Cardiac septum (tissue), 1 donor: ENCODE measurements at regions not wholly inside any gene's neighbourhood (a gene's known extent, or its start where the extent isn't known, plus 50 kb on each side); places are given as distances from the start of the nearest gene placed in this dataset.
"Not testable (repeated sequence)": the region's sequence is repeated elsewhere in the genome, so short reads cannot be mapped to it uniquely, and the experiment has no call there.

Experiments
- DNase-seq: peaks from one replicate; pipeline ENCODE4 v3.0.0-alpha.2; 2020; ENCODE audit warnings: low spot score
- intact Hi-C: fragments of 100-400 bp; cut with DNase I; formaldehyde crosslinking; loops from one replicate; pipeline ENCODE4 v1.14.0; 2022
- donor health status: DM: no; HTN: no; CAD: no.

DNA sequence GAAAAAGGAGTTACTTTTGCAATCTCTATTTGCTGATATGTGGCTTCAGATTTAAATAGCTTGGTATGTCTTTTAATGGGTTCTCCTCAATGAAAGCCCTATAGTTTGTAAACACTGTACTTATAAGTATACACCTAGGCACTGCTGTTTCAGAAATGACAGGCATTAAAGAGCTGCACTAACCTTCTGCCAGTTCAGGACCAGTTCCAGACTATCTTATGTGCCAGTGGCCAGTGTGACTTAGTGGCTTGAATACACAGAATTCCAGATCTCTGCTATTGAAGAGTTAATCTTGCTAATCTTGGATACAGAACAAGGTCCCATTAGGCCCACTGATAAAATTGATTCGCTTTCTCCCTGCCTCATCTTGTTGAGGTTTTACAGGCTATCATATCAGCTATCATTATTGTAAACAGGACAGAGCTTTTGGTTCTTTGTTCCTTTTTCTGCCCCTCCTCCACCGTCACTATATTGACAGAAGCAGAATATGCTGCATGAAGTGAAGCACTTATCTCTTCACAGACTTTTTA lies 337.5 kb downstream of the LRRIQ3 start:
- intact Hi-C loops = no loop called here
- DNase-seq = no peak

DNA sequence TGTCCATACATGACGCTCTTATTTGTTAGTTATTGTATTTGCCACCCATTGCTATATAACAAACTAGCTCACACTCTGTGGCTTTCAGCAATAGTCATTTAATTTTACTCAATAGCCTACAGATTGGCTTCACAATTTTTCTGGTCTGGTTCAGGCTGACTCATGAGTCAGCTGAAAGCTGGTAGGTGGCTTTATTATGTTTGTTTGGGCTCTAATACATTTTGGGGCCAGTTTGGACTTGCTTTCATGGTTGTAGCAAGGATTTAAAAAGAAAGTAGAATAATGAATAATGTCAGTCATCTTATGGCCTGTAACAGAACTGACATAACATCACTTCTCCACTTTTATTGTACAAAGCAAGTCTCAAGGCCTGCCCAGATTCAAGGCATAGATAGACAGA lies 338.7 kb downstream of the LRRIQ3 start:
- intact Hi-C loops = no loop called here
- no peak for DNase-seq

- intact Hi-C loops = no loop called here
- no peak for DNase-seq
These were observed 343.4 kb downstream of the LRRIQ3 start for GRCh38 chr1:73854527-73854926.

DNA sequence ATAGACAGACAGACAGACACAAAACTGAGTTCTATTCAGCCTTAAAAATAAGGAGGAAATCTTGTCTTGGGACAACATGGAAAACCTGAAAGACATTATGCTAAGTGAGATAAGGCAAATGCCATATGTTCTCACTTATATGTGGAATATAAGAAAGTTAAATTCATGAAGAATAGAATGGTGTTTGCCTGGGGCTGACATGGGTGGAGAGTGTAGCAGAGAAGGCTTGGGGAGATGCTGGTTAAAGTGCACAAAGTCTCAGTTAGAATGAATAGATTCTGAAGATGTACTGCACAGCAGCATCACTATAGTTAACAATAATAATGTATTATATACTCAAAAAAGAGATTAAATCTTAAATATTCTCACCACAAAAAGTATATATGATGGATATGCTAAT lies 355.5 kb downstream of the LRRIQ3 start:
- intact Hi-C loops = no loop called here
- DNase-seq = no peak

GRCh38 chr1:73839922-73840321 lies 358.1 kb downstream of the LRRIQ3 start:
- no peak for DNase-seq
- intact Hi-C loops = no loop called here

DNA sequence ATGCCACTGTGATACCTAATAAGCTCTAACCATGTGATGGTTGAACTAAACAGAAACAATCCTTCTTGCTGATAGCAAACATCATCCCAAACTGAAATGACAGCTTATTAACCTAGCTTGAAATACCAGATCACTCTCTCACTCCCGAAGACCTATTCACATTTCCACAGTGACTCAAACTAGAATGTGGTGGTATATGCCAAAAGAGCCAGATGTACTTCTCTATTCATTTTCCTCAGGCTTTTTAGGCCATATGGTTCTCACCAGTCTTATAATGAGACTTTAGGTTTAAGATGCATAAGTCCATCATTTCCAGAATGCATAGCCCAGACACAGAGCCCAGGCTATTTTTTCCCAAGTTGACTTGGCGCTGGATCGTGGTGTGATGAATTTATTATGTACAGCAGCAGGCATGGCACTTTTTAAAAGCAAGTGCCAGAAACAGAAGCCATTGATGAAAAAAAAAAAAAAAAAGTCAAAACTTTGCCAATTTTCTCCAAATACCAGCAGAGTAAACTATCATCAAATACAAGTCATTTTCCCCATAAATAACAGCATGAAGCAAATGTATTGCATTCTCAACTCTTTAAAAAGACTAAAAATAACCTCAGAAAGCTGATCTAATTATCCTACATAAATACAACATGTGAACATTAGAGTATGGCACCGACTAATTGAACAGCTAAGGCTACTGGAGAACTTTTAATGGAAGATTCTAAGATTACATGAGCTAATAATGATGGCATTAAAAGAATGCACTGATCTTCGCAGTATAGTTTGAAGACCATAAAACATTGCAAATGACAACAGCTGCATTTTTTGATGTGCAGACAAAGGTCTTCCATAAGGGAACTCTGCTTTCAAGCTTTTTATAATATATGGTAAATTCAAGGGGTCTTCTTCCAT lies 365.4 kb downstream of the LRRIQ3 start:
- DNase-seq = no peak
- intact Hi-C loops = no loop called here

GRCh38 chr1:73827283-73827682 lies 370.7 kb downstream of the LRRIQ3 start:
- DNase-seq, intact Hi-C loops: not testable (repeated sequence)

DNA sequence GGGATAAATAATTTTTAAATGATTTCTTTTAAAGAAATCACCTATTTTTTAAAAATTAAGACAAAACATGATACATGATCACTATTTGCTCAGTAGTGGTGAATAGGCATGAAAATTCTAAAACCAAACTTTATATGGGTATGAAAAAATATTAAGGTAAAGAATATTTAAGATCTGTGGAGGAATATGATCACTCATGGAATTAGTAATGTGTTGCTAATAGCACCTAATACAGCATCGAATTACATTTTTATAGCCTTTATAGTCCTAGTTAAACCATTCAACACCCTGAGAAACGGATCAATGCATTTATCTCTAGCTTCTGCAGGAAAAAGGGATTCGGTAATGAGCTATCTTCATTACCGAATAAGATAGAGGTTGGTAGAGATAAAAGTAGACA lies 373.9 kb downstream of the LRRIQ3 start:
- intact Hi-C loops = no loop called here
- no peak for DNase-seq

DNA sequence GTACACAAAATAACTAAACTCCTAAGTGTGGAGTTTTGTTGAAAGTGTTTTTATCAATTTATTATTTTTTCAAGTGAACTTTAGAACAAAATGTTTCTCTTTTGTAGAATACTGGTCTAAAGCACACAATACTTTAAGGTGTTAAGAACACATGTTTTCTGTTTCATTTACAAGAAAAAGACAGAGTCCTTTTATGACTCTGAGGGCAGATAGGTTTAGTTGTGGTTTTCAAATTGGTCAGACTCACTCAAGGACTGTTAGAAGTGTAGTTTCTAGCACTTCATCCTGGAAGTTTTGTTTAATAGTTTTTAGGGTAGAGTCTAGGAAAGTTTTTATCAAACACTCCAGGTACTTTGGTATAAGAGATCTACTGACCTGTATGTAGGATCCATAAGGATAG lies 376.5 kb downstream of the LRRIQ3 start:
- DNase-seq = no peak
- intact Hi-C loops = no loop called here

DNA sequence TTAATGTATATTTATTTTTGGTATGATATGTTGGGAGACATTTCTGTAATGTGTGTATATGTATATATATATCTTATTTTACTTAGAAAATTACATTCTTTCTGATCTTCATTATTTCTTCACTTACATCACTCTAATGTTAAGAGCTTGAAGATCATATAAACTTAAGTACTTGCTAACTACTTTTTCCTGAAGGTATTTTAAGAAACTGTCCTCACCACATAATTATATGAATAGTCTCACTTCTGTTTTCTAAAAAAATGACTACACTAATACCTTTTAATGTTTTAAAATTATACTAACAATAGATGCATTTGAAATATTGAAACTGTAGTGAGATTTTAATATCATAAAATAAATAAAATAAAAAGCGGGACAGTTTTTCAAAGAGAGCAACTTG lies 377.1 kb downstream of the LRRIQ3 start:
- no peak for DNase-seq
- intact Hi-C loops = no loop called here

- intact Hi-C loops = no loop called here
- no peak for DNase-seq
These were observed 384.3 kb downstream of the LRRIQ3 start for GRCh38 chr1:73813716-73814115.

DNA sequence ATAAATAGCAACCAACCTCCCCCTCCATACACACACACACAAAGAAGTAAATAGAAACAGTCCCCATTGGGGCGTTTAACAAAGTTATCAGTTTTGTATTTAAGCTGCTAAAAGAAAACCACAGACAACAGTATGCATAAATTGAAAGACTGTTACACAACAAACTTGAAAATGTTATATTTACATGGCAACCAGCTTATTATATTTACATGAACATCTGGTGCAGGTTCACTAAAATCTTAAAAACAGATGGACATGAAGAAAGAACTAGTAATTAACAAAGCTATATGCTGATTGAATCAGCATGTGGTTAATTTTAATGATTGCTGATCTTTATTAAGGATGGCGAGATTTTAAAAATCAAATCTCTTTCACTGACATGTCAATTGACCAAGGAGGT lies 384.7 kb downstream of the LRRIQ3 start:
- intact Hi-C loops = no loop called here
- no peak for DNase-seq

DNA sequence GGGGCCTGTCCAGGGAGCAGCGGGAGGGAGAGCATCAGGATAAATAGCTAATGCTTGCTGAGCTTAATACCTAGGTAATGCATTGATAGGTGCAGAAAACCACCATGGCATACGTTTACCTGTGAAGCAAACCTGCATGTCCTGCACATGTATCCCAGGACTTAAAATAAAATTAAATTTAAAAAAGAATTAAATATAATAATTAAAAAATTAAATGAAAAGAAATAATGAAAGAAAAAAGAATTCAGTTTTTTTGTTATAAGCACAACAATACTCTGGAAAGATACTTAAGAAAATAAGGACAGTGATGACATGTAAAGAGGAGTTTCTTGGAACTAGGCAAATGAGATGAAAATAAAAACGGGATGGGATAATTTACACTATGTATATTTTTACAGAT lies 386.2 kb downstream of the LRRIQ3 start:
- DNase-seq = no peak
- intact Hi-C loops = no loop called here

DNA sequence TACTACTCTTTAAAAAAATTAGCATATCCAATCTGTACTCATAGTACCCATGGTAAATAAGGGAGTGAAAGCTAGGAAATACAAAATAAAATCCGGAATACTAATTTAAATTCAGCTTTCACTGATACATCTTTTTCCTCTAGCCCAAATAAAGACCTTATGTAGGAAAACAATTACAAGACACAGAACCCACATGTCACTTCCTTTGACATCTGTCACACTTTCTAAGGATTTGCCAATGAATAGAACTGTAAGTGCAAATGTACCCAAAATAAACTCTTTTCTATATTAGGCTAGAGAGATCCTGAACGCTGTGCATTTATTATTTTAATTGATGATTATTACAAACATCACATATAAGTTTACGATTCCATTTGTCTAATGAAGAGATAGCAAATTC lies 393.0 kb downstream of the LRRIQ3 start:
- intact Hi-C loops = no loop called here
- no peak for DNase-seq

DNA sequence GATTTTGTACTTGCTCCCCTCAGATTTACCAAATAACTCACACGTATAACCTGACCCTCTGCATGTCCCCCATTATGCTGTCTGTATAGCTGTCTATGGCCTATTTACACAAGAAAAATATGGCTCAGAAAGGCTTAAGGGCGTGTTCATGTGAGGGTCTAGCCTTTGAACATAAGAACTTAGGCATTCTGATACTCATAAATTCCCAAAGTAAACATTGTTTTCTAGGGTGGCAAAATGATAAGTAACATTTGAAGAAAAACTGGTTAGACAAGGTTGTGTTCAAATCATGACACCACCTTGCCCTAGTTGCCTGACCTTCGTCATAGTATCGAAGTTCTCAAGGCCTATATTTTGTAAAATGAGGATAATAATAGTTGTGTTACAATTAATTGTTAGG lies 394.6 kb downstream of the LRRIQ3 start:
- no peak for DNase-seq
- intact Hi-C loops = no loop called here

DNA sequence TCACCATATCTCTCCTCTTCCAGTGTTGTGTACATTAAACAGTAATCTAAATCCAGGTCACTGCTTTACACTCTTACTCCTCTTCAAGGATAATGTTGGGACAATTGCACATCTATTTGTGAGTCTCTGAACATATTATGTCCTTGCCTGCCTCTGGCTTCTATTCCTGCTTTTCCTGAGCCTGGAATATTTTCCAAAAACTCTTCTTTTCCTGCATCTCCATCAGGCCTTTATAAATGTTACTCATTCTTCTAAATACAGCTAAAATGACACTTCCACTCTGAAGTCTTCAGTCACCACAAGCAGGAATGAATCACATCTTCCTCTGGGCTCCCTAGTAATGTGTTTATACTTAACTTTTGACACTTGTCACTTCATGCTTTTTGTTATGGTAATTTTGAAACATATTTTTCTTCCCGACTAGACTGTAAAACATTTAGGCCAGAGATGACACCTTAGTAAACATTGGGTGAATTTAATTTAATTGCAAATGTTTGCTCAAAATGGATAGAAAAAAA lies 396.0 kb downstream of the LRRIQ3 start:
- DNase-seq = no peak
- intact Hi-C loops = no loop called here

GRCh38 chr1:73800376-73800775 lies 397.6 kb downstream of the LRRIQ3 start:
- no peak for DNase-seq
- intact Hi-C loops = no loop called here

DNA sequence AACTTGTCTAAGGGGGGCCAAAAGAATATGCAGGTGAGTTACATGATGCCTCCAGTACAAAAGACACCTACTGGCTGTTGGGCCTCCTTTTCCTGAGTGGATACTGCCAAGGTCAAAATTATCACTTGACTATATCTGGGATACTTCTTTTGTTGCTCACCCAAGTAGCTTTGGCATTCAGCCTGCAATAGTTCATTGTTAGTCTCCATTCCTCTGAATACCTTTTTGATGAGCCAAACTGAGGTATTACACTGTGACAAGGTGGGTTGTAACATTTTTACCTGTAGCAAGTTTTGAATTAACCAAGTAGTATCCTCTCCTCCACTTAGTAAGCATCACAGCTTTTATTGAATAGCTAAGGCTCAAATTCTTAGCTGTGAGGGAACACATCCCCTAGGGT lies 408.0 kb downstream of the LRRIQ3 start:
- DNase-seq = no peak
- intact Hi-C loops = no loop called here

DNA sequence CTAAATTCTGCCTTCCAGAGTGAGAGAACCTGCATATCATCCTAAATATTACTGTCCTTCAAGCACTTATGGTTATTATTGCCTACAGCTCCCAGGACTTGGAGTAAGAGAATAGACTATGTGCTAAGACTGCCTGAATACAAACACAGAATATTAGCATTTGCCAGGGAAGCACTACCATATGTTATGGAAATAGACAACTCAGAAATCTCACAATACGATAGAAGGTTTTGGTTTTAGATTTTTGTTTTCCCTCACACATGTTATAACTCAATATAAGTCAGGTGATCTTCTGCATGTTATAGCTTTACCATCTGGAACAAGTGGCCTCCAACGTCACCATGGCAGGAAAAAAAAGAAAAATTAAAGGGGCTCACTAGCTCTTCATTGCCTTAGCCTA lies 413.9 kb downstream of the LRRIQ3 start:
- no peak for DNase-seq
- intact Hi-C loops = no loop called here

- intact Hi-C loops = no loop called here
These were observed 414.6 kb downstream of the LRRIQ3 start for GRCh38 chr1:73783352-73783751.

DNA sequence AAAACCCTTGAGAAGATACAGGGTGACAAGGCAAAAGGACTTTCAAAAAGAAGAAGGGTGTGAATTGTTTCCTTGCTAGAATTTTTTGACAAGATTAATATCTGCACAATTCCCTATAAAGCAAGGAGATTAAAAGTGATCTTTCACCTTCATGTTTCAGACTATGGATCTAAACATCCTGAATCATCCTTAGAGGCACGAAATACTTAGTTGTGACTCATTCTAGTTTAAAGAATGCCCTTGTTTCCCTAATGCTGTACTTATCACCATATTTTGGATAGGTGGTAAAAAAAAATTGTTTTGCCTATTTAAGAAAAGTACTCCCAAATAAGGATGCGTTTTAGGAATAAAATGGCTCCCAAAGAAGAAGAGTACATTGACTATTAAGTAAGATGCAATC lies 415.1 kb downstream of the LRRIQ3 start:
- intact Hi-C loops = no loop called here
- no peak for DNase-seq

More at GRCh38 chr1:73783352-73783751, 414.6 kb downstream of the LRRIQ3 start:
- DNase-seq = no peak
